Gastroesophageal sphincter (tissue), 3 donors: ENCODE measurements at regions not wholly inside any gene's neighbourhood (a gene's known extent, or its start where the extent isn't known, plus 50 kb on each side); places are given as distances from the start of the nearest gene placed in this dataset.

Source experiments
- EP300 ChIP-seq: sonication (generic); formaldehyde crosslinking; IDR thresholded peaks from one replicate; pipeline ENCODE4 v1.6.1; 2017; ENCODE audit warnings: antibody characterized with exemption, mild to moderate bottlenecking
- POLR2A ChIP-seq, 2 donors: fragments of 450-650 bp; IDR thresholded peaks; one replicate each; pipeline ENCODE4 v1.6.1; 2017; ENCODE audit warnings: antibody characterized with exemption in 2 of 2, mild to moderate bottlenecking in 2 of 2, moderate library complexity in 1 of 2
- POLR2AphosphoS5 ChIP-seq: sonication (generic); formaldehyde crosslinking; IDR thresholded peaks from one replicate; pipeline ENCODE4 v1.6.1; 2017; ENCODE audit warnings: antibody characterized with exemption
- TF ChIP-seq, protein P1 (sequence below), 4 experiments: fragments of 200-600 bp in 2 of 4; fragments of 450-650 bp in 2 of 4; sonication (generic) in 1 of 4; IDR thresholded peaks; one replicate each; pipeline ENCODE4 v1.5.1; 2017 to 2019; ENCODE audit warnings: antibody characterized with exemption in 4 of 4, mild to moderate bottlenecking in 2 of 4, moderate library complexity in 2 of 4

DNA sequence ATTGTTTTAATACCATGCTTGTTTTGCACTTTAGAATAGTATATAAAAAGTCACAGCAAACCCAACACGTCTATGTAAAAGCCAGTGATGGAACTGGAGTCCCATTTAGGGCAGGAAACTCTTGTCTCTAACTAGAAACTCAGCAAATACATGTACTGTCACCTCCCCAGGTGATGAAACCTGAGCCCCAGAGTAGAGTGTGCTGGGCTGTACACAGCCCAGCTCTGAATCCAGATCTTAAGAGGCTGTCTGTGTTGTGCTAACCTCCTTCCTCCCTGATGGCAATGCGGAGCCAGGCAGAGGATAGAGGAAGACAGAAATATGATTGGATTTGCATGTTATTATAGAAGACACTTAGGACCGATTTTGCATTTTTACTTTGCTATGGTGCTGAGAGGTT is 317.5 kb upstream of the TRIB2 start:
- TF ChIP-seq EP300, result no peak
- TF ChIP-seq, protein P1, sequence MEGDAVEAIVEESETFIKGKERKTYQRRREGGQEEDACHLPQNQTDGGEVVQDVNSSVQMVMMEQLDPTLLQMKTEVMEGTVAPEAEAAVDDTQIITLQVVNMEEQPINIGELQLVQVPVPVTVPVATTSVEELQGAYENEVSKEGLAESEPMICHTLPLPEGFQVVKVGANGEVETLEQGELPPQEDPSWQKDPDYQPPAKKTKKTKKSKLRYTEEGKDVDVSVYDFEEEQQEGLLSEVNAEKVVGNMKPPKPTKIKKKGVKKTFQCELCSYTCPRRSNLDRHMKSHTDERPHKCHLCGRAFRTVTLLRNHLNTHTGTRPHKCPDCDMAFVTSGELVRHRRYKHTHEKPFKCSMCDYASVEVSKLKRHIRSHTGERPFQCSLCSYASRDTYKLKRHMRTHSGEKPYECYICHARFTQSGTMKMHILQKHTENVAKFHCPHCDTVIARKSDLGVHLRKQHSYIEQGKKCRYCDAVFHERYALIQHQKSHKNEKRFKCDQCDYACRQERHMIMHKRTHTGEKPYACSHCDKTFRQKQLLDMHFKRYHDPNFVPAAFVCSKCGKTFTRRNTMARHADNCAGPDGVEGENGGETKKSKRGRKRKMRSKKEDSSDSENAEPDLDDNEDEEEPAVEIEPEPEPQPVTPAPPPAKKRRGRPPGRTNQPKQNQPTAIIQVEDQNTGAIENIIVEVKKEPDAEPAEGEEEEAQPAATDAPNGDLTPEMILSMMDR (IDR thresholded peaks at IDR 0.05), result no peak
- no peak for TF ChIP-seq POLR2A (IDR thresholded peaks at IDR 0.05)
- TF ChIP-seq POLR2AphosphoS5, result no peak
